Mesothelial cell of epicardium (in vitro differentiated cells): ENCODE measurements at regions not wholly inside any gene's neighbourhood (a gene's known extent, or its start where the extent isn't known, plus 50 kb on each side); places are given as distances from the start of the nearest gene placed in this dataset.
A peak's percentile ranks its signal among the peaks of the same experiment; 100 is the strongest.

ENCODE experiments used
- DNase-seq, 2 experiments: peaks; one replicate each; pipeline ENCODE4 v3.0.0; 2021; ENCODE audit warnings: low spot score in 2 of 2; ENCODE audit not compliant: unreplicated experiment in 2 of 2
- H3K27ac Mint-ChIP-seq: 2 replicates; pipeline ENCODE4 v1.8.0; 2021; ENCODE audit warnings: mixed read lengths
- H3K27me3 Mint-ChIP-seq: 2 replicates; pipeline ENCODE4 v1.8.0; 2021; ENCODE audit warnings: low read depth, mixed read lengths
- H3K36me3 Mint-ChIP-seq: 2 replicates; pipeline ENCODE4 v1.8.0; 2021; ENCODE audit warnings: mixed read lengths
- H3K4me1 Mint-ChIP-seq: 2 replicates; pipeline ENCODE4 v1.8.0; 2021; ENCODE audit warnings: mixed read lengths
- H3K4me3 Mint-ChIP-seq: 2 replicates; pipeline ENCODE4 v1.8.0; 2021; ENCODE audit warnings: mild to moderate bottlenecking, moderate library complexity, mixed read lengths
- H3K9me3 Mint-ChIP-seq: 2 replicates; pipeline ENCODE4 v1.8.0; 2021; ENCODE audit warnings: mixed read lengths
- TF ChIP-seq, protein P1 (sequence below): fragments of 200-600 bp; sonication (generic); IDR thresholded peaks from one replicate; pipeline ENCODE4 v1.5.0; 2021; ENCODE audit warnings: antibody characterized with exemption; ENCODE audit not compliant: unreplicated experiment

- H3K27me3 Mint-ChIP-seq, result no peaks in the 10 kb centered on the region
- H3K36me3 Mint-ChIP-seq, result no peaks in the 10 kb centered on the region
- no peak for DNase-seq
- TF ChIP-seq, protein P1, sequence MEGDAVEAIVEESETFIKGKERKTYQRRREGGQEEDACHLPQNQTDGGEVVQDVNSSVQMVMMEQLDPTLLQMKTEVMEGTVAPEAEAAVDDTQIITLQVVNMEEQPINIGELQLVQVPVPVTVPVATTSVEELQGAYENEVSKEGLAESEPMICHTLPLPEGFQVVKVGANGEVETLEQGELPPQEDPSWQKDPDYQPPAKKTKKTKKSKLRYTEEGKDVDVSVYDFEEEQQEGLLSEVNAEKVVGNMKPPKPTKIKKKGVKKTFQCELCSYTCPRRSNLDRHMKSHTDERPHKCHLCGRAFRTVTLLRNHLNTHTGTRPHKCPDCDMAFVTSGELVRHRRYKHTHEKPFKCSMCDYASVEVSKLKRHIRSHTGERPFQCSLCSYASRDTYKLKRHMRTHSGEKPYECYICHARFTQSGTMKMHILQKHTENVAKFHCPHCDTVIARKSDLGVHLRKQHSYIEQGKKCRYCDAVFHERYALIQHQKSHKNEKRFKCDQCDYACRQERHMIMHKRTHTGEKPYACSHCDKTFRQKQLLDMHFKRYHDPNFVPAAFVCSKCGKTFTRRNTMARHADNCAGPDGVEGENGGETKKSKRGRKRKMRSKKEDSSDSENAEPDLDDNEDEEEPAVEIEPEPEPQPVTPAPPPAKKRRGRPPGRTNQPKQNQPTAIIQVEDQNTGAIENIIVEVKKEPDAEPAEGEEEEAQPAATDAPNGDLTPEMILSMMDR, result no peak
- H3K4me1 Mint-ChIP-seq, result no peaks in the 10 kb centered on the region
- no peak overlapping the region for H3K27ac Mint-ChIP-seq
- H3K9me3 Mint-ChIP-seq, result peaks cover 6% of the 10 kb centered on the region
- H3K4me3 Mint-ChIP-seq, result no peak overlapping the region
Observed at GRCh38 chr1:194289569-194290266, 1103.3 kb upstream of the B3GALT2 start.

DNA sequence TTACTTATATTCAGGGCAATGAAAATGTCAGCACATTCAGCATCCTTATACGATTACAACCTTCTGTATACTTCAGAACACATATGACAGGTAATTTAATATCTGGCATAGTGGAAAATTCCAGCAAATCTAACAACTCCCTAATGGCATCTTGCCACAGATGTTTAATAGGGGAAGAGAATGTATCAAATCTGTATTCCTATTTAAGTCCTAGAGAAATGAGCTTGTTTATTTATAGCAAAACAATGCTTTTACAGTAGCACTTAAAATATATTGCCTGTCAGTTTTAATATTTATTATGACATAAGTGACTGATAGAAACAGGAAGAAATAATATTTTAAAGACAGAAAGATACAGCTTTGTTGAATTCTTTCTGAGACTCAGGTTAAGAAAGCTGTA lies 1101.8 kb upstream of the B3GALT2 start:
- Mint-ChIP-seq H3K4me1 (no peaks in the 10 kb centered on the region), H3K36me3 (no peaks in the 10 kb centered on the region), H3K9me3 (no peaks in the 10 kb centered on the region), H3K4me3 (no peak overlapping the region), H3K27ac (no peak overlapping the region), H3K27me3 (no peaks in the 10 kb centered on the region)
- TF ChIP-seq, protein P1, result no peak
- no peak for DNase-seq

GRCh38 chr1:194281376-194281775 lies 1095.0 kb upstream of the B3GALT2 start:
- H3K4me1 Mint-ChIP-seq, result peaks cover 6% of the 10 kb centered on the region
- H3K4me3 Mint-ChIP-seq, result no peak overlapping the region
- H3K9me3 Mint-ChIP-seq, result peaks cover 5% of the 10 kb centered on the region
- H3K27me3 Mint-ChIP-seq, result no peaks in the 10 kb centered on the region
- H3K36me3 Mint-ChIP-seq, result no peaks in the 10 kb centered on the region
- no peak for DNase-seq
- H3K27ac Mint-ChIP-seq, result peak overlapping the region; percentile 1
- TF ChIP-seq, protein P1, result no peak

GRCh38 chr1:194280463-194280862 lies 1094.0 kb upstream of the B3GALT2 start:
- TF ChIP-seq, protein P1, result no peak
- Mint-ChIP-seq H3K36me3 (no peaks in the 10 kb centered on the region), H3K27me3 (no peaks in the 10 kb centered on the region), H3K4me1 (peaks cover 6% of the 10 kb centered on the region), H3K27ac (no peak overlapping the region), H3K9me3 (peaks cover 8% of the 10 kb centered on the region), H3K4me3 (no peak overlapping the region)
- no peak for DNase-seq

DNA sequence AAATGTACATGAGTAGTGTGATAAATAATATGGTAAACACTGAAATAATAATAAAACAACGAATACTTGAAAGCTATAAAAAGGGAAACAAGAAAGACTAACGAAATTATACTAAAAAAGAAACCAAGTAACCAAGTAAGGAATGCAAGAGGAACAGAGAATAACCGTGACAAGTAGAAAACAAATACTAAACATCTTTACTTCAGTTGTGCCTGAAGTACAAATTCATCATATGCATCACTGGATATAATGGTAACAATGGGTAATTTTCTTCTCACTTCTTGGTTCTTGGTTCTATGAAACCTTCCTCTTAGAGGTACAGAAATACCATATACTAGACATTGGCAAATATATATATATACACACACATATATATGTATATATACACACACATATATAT lies 1093.6 kb upstream of the B3GALT2 start:
- no peaks in the 10 kb centered on the region for H3K36me3 Mint-ChIP-seq
- TF ChIP-seq, protein P1, result no peak
- H3K4me1 Mint-ChIP-seq, result peaks cover 6% of the 10 kb centered on the region
- no peak overlapping the region for H3K4me3 Mint-ChIP-seq
- peaks cover 8% of the 10 kb centered on the region for H3K9me3 Mint-ChIP-seq
- no peak overlapping the region for H3K27ac Mint-ChIP-seq
- no peaks in the 10 kb centered on the region for H3K27me3 Mint-ChIP-seq
- no peak for DNase-seq
